Stimulated activated CD8-positive, alpha-beta memory T cell treated with anti-CD3 and anti-CD28 coated beads, Interleukin-4, amount 100 ng/mL, for 48 hours (primary cell): ENCODE measurements at regions not wholly inside any gene's neighbourhood (a gene's known extent, or its start where the extent isn't known, plus 50 kb on each side); places are given as distances from the start of the nearest gene placed in this dataset.
"Not testable (repeated sequence)": the region's sequence is repeated elsewhere in the genome, so short reads cannot be mapped to it uniquely, and the experiment has no call there.

ENCODE experiments used
- DNase-seq: peaks from one replicate; pipeline ENCODE4 v3.0.0-alpha.2; 2020

DNA sequence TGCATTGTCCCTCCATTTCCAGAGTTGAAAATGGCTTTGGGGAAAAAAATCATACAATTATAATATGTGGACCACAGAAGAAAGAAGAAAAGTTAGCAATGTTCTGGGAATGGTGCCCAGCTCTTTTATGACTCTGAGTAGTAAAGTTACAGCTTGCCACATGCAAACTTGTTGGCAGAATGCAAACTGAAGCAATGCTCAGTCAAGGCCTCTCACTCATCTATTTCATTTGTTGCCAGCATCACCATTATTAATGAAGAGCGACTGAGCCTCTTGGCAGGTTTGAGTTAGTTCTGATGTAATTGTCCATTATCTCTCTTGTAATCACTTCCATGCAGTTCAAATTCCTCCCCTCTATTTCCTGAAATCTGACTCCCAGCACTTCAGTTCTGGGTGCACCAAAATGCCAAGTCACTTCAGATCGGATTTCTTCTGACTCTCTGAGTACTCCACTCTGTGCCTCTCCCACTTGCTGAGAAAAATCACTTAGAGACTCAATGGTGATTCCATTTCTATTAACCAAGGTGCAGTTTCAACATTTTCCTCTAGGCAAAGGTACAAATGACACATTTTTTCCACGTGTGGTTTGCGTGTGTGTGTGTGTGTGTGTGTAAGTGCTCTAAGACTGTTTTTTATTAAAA, 154.4 kb upstream of the STMND1 start:
- DNase-seq: no peak

- no peak for DNase-seq
These were observed 157.3 kb upstream of the STMND1 start for GRCh38 chr6:16944596-16944995.

DNA sequence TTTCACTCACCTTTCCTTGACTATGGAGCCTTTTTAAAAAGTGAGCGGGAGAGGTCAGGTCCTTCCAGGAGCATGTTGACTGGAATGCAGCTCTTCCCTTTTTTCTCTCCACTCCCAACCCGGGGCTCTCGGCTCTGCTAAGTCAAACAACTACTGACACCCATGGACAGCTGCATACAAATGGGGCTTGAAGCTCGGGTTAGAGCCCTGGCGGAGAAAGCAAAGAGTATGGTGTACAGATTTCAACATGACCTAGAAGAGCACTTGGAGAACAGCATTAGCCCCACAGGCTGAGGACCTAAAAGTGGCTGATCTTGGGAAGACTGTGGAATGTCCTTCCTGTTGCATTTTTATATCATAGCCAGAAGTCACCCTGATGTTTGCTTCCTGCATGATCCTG, 162.0 kb upstream of the STMND1 start:
- no peak for DNase-seq

GRCh38 chr6:16939351-16939750, 162.5 kb upstream of the STMND1 start:
- no peak for DNase-seq

DNA sequence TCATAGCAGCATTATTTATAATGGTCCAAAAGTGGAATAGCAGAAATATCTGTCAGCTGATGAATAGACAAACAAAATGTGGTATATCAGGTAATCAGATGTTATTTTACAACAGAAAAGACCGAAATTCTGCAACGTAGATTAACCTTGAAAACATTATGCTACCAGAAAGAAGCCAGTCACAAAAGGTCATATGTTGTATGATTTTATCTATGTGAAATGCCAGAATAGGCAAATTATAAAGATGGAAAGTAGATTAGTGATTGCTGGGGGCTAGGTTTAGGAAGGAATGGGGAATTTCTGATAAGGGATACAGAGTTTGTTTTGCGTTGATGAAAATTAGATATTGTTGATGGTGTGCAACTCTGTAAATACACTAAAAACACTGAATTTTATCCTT, 165.0 kb upstream of the STMND1 start:
- DNase-seq: no peak

- no peak for DNase-seq
These were observed 167.9 kb upstream of the STMND1 start for GRCh38 chr6:16933961-16934360.

GRCh38 chr6:16933532-16933931, 168.3 kb upstream of the STMND1 start:
- DNase-seq: no peak

GRCh38 chr6:16932920-16933319, 168.9 kb upstream of the STMND1 start:
- no peak for DNase-seq

DNA sequence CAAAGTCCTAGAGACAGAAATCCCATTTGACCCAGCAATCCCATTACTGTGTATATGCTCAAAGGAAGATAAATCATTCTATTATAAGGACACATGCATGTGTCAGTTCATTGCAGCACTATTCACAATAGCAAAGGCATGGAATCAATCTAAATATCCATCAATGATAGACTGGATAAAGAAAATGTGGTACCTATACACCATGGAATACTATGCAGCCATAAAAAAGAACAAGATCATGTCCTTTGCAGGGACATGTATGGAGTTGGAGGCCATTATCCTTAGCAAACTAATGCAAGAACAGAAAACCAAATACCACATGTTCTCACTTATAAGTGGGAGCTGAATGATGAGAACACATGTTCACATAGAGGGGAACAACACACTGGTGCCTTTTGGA, 169.8 kb upstream of the ATXN1 start:
- not testable (repeated sequence) for DNase-seq

- no peak for DNase-seq
These were observed 169.2 kb upstream of the ATXN1 start for GRCh38 chr6:16930432-16930831.

- DNase-seq: no peak
These were observed 168.5 kb upstream of the ATXN1 start for GRCh38 chr6:16929809-16930208.

- no peak for DNase-seq
These were observed 167.1 kb upstream of the ATXN1 start for GRCh38 chr6:16928387-16928786.

DNA sequence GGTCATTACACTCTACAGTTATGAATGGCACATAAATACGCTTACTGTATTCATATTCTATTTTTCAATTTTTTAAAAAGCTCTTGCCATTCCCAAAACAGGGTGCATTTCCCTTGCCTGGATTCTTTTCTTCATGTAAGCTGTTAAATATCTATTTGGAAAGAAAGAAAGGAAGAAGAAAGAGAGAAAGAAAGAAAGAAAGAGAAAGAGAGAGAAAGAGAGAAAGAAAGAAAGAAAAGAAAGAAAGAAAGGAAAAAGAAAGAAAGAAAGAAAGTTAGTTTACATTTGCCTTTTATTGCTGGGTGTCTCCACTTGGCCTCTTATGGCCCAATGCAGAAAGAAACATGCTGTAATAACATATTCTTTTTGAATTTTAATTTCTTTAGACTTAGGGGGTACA, 165.9 kb upstream of the ATXN1 start:
- DNase-seq: no peak

GRCh38 chr6:16925461-16925860, 164.2 kb upstream of the ATXN1 start:
- no peak for DNase-seq

- no peak for DNase-seq
These were observed 161.0 kb upstream of the ATXN1 start for GRCh38 chr6:16922282-16922681.

DNA sequence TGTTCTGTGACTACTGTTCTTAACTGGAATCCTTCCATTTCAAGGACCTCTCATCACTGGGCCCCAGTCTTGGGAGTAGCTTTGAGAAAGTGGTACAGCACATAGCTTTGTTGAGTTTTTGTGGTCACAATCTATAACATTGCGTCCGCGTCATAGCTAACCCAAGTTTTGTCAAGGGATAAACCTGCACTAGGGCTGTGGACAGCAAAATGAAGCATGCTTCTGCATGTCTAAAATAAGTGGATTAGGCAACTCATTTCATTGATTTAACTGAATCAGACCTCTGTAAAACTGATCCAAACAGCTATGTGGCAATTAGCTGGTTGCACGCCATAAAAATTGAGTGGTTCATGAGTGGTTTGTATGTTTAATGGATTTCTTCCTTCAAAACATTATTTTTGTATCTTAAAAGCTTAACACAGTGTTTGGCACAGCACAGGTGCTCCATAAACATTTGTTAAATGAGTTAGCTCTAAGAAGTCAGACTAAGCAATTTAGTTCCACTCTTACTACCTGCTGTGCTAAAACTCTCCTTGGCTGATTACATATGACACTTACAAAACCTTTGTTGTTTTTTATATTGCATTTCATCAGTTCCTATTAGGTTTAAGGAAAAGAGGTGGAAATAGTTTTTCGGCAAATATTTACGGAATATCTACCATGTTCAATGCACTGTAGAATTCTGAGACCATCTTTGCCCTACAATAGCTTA, 160.3 kb upstream of the ATXN1 start:
- DNase-seq: no peak

- DNase-seq: no peak
These were observed 157.3 kb upstream of the ATXN1 start for GRCh38 chr6:16918586-16918985.

- DNase-seq: no peak
These were observed 152.9 kb upstream of the ATXN1 start for GRCh38 chr6:16914184-16914583.

DNA sequence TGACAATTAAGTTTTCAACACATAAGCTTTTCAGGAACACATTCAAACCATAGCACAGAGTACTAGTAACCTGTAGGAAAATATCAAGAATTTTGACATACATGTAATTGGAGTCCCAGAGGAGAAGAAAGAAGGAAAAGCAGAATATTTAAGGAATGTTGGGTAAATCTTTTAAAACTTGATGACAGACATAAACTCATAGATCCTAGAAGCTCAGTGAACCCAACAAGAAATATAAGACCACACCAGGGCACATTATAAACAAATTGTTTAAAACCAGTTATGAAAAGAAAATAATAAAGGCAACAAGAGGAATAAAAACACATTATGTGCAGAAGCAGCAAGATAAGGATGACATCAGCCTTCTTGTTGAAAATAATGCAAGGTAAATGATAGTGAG, 151.5 kb upstream of the ATXN1 start:
- no peak for DNase-seq

GRCh38 chr6:16911088-16911487, 149.8 kb upstream of the ATXN1 start:
- no peak for DNase-seq

DNA sequence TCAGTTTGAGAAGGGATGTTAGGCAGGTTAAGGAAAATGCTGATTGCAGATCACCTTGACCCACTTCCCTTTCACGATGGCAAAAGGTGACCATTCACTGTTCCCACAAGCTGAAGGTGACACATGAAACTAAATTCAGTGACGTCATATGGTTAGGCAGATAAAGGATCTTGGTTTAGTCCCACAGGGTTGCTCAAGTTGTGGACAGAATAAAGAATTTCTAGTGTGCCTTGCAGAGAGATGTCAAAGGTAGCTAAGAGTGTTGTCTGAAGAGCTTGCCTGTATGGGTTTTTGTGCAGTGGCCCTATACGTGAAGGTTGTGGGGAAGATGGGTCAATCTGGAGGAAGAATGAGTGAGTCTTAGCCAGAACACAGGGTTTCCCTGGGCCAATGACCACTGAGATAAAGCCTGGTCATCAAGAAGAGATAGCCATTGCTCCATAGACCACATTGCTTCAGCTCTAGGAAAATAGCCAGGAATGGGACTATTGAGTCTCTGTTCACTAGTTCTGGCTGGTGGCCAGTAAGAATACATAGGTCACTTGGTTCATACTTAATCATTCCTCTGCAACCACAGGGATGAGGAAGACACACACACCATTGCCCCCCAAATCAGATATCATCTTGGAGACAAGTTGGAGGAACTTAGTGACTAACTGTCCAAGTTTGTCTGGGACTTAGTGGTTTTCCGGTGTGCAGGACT, 148.5 kb upstream of the ATXN1 start:
- DNase-seq: no peak

GRCh38 chr6:16907991-16908390, 146.7 kb upstream of the ATXN1 start:
- no peak for DNase-seq

DNA sequence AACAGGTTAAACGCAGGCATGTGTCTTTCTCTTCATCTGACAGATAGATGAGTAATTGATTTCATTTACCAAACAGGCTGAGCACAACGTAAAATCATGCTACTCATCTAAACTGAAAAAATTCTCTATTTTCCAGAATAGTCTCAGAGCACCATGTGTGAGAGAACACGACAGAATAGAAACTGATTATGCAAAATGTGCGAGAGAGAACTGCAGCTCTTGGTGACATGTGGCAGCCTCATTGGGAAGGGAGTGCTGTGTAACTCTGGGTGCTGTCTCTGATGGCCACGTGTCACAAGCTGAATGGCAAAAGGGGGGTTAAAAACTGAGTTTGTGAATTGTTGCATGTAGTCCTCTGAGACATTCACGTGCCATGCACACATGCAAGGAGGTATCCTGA, 143.7 kb upstream of the ATXN1 start:
- no peak for DNase-seq

DNA sequence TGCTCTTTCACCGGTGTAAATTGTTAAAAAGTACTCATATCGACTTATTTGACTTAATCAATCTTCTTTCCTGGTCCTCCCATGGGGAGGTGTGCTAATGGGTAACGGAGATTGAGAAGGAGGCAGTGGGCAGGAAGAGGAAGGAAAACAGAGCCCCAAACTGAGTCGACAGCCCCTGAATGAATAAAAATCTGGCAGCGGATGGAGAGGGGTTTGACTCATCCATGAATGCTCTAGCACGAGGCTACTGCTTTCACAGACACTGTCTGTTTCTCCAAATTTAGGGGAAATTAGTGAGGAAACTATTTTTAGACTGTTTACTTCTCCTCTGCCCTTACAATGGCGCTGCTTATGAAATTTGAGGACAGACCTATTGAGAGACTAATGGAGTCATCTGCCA, 142.2 kb upstream of the ATXN1 start:
- no peak for DNase-seq
